SK-MEL-5 (cell line): ENCODE measurements at regions not wholly inside any gene's neighbourhood (a gene's known extent, or its start where the extent isn't known, plus 50 kb on each side); places are given as distances from the start of the nearest gene placed in this dataset.

Experiments used
- DNase-seq: peaks from one replicate; pipeline ENCODE4 v3.0.0-alpha.2; 2016; ENCODE audit warnings: low read depth, low spot score
- in situ Hi-C: cut with HindIII; loops from 2 replicates; pipeline ENCODE4 v1.10.0; 2016; ENCODE audit warnings: low sequenced_read_pairs, high pct_unique_total_duplicates, low pct_unique_long_range_greater_than_20kb

GRCh38 chr19:31699421-31699820 is 350.2 kb upstream of the TSHZ3 start:
- DNase-seq: no peak
- in situ Hi-C loops: no loop called here

GRCh38 chr19:31701146-31701545 is 351.9 kb upstream of the TSHZ3 start:
- DNase-seq: no peak
- in situ Hi-C loops: no loop called here

DNA sequence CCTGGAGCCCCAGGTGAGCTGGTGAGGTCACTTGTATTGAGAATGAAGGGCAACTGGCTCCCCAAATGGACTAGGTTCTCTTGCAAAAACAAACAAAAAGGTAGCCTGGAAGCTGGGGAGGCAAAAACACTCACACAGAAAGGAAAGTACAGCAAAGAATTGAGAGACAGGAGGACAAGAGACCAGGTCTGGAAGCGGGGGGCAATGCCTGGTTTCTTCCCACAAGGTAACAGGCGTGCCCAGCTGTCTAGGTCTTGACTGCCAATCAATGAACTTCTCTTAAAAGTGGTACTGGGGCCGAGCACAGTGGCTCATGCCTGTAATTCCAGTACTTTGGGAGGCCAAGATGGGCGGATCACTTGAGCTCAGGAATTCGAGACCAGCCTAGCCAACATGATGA is 356.4 kb upstream of the TSHZ3 start:
- no peak for DNase-seq
- in situ Hi-C loops: no loop called here

DNA sequence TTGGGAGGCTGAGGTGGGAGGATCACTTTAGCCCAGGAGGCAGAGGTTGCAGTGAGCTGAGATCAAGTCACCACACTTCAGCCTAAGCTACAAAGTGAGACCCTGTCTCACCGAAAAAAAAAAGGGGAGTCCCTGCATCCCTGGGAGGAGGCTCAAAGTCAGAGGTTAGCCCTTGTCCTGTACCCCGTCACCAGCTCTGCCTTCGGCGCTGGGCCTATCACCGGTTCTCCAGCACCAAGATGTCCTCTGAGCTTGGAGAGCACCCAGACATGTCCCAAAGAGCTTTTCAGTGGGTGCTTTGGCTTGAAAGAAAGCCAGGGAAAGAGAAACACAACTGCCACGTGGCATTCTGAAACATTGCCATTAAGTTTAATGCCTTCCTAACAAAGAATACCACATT is 356.9 kb upstream of the TSHZ3 start:
- in situ Hi-C loops: no loop called here
- DNase-seq: no peak

GRCh38 chr19:31706691-31707620 is 357.7 kb upstream of the TSHZ3 start:
- in situ Hi-C loops: no loop called here
- DNase-seq: no peak

DNA sequence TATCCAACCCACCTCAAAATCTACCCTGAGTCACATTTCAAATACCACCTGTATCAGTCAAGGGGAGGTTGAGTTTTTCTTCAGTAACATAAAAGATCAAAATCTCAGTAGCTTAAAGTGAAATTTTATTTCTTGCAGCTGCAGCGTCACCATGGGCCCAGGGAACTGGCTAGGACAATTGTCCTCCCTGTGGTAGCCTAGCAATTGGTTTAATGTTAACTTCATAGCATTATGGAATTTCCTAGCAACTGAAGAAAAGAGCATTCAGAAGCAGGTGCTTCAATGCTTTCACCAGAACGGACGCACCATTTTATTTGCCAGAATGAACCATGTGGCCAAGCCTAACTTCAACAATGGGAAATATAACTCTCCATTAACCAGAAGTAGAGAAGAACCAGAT is 359.3 kb upstream of the TSHZ3 start:
- no peak for DNase-seq
- in situ Hi-C loops: no loop called here

DNA sequence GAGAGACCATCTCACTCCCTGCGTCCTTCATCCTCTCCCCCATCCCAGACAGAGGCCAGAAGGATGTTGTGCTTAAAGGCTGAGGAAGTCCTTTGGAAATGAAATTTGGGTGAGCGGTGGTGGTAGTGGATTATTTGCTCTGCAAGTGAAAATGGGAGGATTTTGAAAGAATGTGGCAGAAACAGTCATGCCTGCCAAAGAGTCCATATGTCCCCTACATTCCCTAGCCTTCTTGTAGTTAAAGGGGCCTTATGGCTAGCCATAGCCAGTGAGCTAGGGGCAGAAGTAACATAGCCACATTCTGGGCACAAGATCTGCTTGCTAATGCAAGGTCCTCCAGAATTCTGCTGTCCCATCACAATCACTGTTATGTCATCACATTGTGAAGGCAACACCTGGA is 360.2 kb upstream of the TSHZ3 start:
- in situ Hi-C loops: no loop called here
- DNase-seq: no peak

DNA sequence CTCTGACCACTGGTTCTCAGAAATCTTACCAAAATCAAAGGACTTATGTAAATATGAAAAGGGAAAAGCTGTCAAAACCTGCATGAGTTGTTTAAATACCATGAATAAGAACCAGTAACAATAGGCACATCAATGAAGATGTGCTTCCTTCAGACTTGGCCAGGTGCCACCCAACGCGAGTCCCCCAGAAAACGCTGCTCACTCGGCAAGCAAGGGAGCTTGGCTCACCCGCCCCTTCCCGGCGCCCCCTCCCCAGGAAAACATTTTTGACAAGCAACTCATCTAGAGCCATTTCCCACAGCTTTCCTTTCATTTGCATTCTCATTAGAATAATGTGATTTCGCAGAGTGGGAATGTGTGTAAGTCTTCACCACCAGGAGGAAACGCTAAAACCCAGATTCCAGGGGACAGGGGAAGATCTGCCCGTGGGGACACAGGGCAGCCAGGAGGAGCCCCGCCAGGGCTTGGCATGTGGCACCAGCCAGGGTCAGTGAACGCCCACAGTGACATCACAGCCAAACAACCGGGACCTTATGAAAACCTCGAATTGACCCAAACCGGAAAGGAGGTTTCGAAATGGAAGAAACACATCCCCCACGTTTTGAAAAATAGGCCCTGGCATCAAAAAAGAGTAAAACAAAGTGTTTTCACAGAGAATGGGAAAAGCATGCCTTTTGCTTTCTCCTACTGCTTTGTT is 366.2 kb upstream of the TSHZ3 start:
- DNase-seq: no peak
- in situ Hi-C loops: no loop called here

GRCh38 chr19:31716826-31717225 is 367.6 kb upstream of the TSHZ3 start:
- in situ Hi-C loops: no loop called here
- DNase-seq: no peak

DNA sequence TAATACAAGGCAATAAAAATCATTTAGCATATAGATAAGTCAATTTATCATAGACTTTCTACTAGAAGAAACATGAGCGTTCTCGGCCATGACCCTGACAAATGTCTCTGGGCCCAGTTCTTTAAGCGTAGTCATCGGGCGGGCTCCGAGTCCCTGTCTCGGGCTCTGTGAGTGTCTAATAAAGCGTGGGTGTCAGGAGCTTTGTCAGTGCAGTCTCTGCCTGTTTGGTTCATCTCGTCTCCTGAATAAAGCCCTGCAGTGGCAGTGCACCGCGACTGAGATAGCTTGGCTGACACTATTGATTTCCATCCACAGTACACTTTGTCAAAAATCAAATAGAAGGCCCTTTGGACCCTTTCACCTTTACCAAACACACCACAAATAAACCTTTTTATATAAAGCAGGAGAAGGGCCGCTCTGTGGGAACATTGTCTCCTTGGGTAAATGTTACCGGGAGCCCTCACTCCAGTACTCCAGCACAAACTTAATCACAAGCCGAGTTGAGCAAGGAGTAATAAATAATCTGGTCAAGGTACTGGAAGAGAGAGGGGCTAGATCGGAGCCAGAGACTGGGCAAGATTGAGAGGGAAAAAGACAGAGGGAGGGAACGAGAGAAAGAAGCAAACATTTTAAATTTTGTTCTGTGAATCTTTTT is 368.2 kb upstream of the TSHZ3 start:
- no peak for DNase-seq
- in situ Hi-C loops: no loop called here

- no peak for DNase-seq
- in situ Hi-C loops: no loop called here
Observed at GRCh38 chr19:31718032-31718431, 368.8 kb upstream of the TSHZ3 start.

- in situ Hi-C loops: no loop called here
- DNase-seq: no peak
Observed at GRCh38 chr19:31718898-31719297, 369.7 kb upstream of the TSHZ3 start.

DNA sequence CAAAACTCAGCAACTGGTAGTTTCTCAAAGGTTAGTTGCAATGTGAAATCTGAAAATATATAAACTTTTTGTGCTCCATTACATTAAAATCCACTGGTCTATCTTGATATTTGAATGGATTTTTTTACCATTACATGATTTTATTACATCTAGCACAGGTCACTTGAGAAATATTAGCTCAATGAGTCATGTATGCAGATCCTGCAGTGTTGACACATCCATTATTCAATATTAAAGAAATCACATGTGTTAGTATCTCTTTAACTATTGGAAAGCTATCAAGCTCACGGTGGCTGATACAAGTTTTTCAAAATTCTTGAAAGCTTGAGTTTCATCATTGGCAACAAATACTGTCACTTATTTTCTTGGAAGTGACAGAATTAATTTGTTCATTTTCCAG is 373.9 kb upstream of the TSHZ3 start:
- in situ Hi-C loops: no loop called here
- DNase-seq: no peak

- no peak for DNase-seq
- in situ Hi-C loops: no loop called here
Observed at GRCh38 chr19:31725051-31725450, 375.8 kb upstream of the TSHZ3 start.

- no peak for DNase-seq
- in situ Hi-C loops: no loop called here
Observed at GRCh38 chr19:31727536-31727935, 378.3 kb upstream of the TSHZ3 start.

GRCh38 chr19:31730270-31730669 is 381.0 kb upstream of the TSHZ3 start:
- in situ Hi-C loops: no loop called here
- DNase-seq: no peak

GRCh38 chr19:31733591-31733990 is 384.4 kb upstream of the TSHZ3 start:
- no peak for DNase-seq
- in situ Hi-C loops: no loop called here

GRCh38 chr19:31742249-31742648 is 393.0 kb upstream of the TSHZ3 start:
- in situ Hi-C loops: no loop called here
- no peak for DNase-seq

GRCh38 chr19:31745731-31746130 is 396.5 kb upstream of the TSHZ3 start:
- in situ Hi-C loops: no loop called here
- DNase-seq: no peak
